ENCODE measurements at regions not wholly inside any gene's neighbourhood (a gene's known extent, or its start where the extent isn't known, plus 50 kb on each side); places are given as distances from the start of the nearest gene placed in this dataset.

- Mint-ChIP-seq H3K27me3 (peaks cover 19 to 41% of the 10 kb centered on the region in 2 donors), H3K36me3 (ENCODE audit: insufficient read depth) (no peaks in the 10 kb centered on the region), H3K9me3 (no peaks in the 10 kb centered on the region), H3K27ac (no peak overlapping the region), H3K4me3 (no peak overlapping the region), H3K4me1 (ENCODE audit: low read depth in 2 of 2) (no peaks in the 10 kb centered on the region)
- ATAC-seq (replicated peaks) (no peak), DNase-seq (no peak)
These were observed 67.2 kb upstream of the MARCHF10 start for GRCh38 chr17:62875296-62875695.

DNA sequence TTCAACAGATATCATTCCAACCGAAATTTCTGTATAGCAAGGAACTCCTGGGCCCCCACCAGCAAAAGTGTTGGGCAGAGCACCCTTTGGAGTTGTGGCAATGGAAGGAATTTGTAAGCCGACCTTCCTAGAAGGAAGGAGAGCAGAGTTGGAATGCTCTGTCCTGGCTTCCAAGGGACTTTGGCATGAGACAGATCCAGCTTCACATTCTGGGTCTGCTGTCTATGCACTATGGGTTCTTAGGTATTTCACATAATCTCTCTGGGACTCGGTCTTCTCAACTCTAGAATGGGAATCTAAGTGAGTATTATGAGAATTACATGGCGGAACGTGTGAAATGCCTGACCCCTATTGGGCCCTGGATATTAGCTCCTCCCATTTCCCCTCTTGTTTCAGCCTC lies 63.2 kb upstream of the MARCHF10 start:
- Mint-ChIP-seq H3K4me1 (ENCODE audit: low read depth in 2 of 2) (no peaks in the 10 kb centered on the region), H3K27ac (no peak overlapping the region), H3K27me3 (peaks cover 56 to 57% of the 10 kb centered on the region in 2 donors), H3K9me3 (no peaks in the 10 kb centered on the region), H3K4me3 (no peak overlapping the region), H3K36me3 (ENCODE audit: insufficient read depth) (no peaks in the 10 kb centered on the region)
- no peak for DNase-seq
- no peak for ATAC-seq (replicated peaks)

GRCh38 chr17:62870552-62870971 lies 62.4 kb upstream of the MARCHF10 start:
- ATAC-seq (replicated peaks), result no peak
- Mint-ChIP-seq H3K27ac (no peak overlapping the region), H3K4me3 (no peak overlapping the region), H3K4me1 (ENCODE audit: low read depth in 2 of 2) (no peaks in the 10 kb centered on the region), H3K9me3 (no peaks in the 10 kb centered on the region), H3K27me3 (peaks cover 54 to 56% of the 10 kb centered on the region in 2 donors), H3K36me3 (ENCODE audit: insufficient read depth) (no peaks in the 10 kb centered on the region)
- DNase-seq, result no peak

DNA sequence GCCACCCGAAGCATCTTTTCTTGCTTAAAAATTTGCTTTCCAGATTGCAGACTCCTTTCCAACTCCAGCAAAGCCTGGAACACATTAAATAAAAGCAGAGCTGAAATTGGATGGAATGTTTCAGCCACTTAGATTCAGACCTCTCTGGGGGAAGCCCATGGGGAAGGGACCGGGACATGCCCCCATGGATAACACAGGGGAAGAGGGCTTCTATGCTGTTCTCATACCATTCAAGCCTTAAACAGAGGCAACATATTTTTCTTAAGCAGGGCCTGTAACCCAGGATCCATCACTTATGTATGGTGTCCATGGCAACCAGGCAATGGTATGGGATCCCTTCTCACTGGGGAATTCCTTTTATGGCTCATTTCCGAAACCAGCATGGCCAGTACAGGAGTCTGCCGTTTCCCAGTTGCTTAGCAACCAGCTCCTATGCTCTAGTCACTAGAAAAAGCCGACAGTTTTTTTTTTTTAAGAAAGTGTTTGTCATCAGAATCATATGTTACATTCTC lies 62.0 kb upstream of the MARCHF10 start:
- H3K27me3 Mint-ChIP-seq, result peaks cover 51 to 55% of the 10 kb centered on the region in 2 donors
- H3K9me3 Mint-ChIP-seq, result no peaks in the 10 kb centered on the region
- no peaks in the 10 kb centered on the region for H3K4me1 Mint-ChIP-seq (ENCODE audit: low read depth in 2 of 2)
- H3K4me3 Mint-ChIP-seq, result no peak overlapping the region
- no peak for ATAC-seq (replicated peaks)
- DNase-seq, result no peak
- no peaks in the 10 kb centered on the region for H3K36me3 Mint-ChIP-seq (ENCODE audit: insufficient read depth)
- H3K27ac Mint-ChIP-seq, result no peak overlapping the region

- H3K36me3 Mint-ChIP-seq (ENCODE audit: insufficient read depth), result no peaks in the 10 kb centered on the region
- H3K27ac Mint-ChIP-seq, result no peak overlapping the region
- DNase-seq (no peak), ATAC-seq (replicated peaks) (no peak)
- no peak overlapping the region for H3K4me3 Mint-ChIP-seq
- H3K4me1 Mint-ChIP-seq (ENCODE audit: low read depth in 2 of 2), result no peaks in the 10 kb centered on the region
- H3K27me3 Mint-ChIP-seq, result peaks cover 41 to 50% of the 10 kb centered on the region in 2 donors
- H3K9me3 Mint-ChIP-seq, result no peaks in the 10 kb centered on the region
These were observed 60.6 kb upstream of the MARCHF10 start for GRCh38 chr17:62868723-62869122.

- no peak for DNase-seq
- Mint-ChIP-seq H3K36me3 (ENCODE audit: insufficient read depth) (peaks cover 2% of the 10 kb centered on the region), H3K27ac (no peak overlapping the region), H3K4me1 (ENCODE audit: low read depth in 2 of 2) (no peaks in the 10 kb centered on the region), H3K27me3 (peaks cover 45 to 52% of the 10 kb centered on the region in 2 donors), H3K4me3 (no peak overlapping the region), H3K9me3 (no peaks in the 10 kb centered on the region)
- no peak for ATAC-seq (replicated peaks)
These were observed 59.9 kb upstream of the MARCHF10 start for GRCh38 chr17:62868008-62868407.

DNA sequence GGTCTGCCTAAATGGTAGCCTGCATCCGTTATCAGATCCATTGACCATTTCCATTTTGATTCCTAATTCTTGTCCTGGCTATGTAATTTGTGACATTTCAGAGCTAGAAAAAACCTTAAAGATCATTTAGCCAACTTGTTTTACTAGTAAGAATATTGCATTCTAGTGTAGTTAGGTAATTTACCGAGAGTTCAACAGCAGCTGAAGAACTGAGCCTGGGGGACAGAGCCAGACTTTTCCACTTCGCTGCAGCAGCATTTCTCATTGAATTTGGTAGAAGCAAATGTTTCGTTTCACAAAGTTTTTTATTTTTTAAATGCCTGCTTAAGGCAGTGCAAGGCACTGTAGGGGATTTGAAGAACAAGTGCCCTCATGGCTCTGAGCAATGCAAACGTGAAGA lies 59.2 kb upstream of the MARCHF10 start:
- Mint-ChIP-seq H3K27me3 (peaks cover 45 to 52% of the 10 kb centered on the region in 2 donors), H3K27ac (no peak overlapping the region), H3K4me3 (no peak overlapping the region), H3K9me3 (no peaks in the 10 kb centered on the region), H3K36me3 (ENCODE audit: insufficient read depth) (peaks cover 2% of the 10 kb centered on the region), H3K4me1 (ENCODE audit: low read depth in 2 of 2) (no peaks in the 10 kb centered on the region)
- DNase-seq (no peak), ATAC-seq (replicated peaks) (no peak)

DNA sequence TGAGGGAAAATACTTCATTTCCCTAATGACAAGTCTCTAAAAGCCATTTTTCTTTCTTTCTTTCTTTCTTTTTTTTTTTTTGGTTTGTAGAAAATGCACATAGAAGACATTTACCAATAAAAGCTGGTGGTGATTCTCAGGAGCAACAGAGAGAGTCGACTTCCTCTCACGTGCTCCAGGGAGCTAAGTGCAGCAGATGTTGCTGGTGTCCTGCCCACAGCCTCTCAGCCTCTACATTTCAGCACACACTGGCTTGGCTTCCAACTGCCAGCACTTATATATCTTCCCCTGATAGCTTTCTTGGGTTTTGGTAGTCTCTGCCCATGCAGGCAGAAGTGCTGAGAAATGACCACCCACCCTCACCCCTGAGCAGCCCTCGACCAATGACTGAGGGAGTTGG lies 58.4 kb upstream of the MARCHF10 start:
- no peaks in the 10 kb centered on the region for H3K9me3 Mint-ChIP-seq
- no peak overlapping the region for H3K27ac Mint-ChIP-seq
- ATAC-seq (replicated peaks), result no peak
- H3K4me1 Mint-ChIP-seq (ENCODE audit: low read depth in 2 of 2), result no peaks in the 10 kb centered on the region
- DNase-seq, result no peak
- H3K27me3 Mint-ChIP-seq, result peaks cover 53 to 54% of the 10 kb centered on the region in 2 donors
- no peak overlapping the region for H3K4me3 Mint-ChIP-seq
- peaks cover 2% of the 10 kb centered on the region for H3K36me3 Mint-ChIP-seq (ENCODE audit: insufficient read depth)

DNA sequence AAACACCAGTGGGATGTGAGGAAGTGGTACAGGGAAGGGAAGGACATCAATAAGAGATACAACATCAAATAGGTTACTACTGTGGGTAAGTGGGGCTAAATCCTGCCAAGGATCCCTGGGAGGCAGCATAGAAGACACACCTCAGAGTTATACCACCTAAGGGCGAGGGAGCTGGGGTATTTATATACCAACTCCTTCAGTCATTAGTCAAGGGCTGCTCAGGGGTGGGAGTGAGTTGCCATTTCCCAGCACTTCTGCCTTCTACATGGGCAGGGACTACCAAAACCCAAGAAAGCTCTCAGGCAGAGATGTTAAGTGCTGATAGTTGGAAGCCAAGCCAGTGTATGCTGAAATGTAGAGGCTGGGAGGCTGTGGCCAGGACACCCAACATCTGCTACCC lies 57.5 kb upstream of the MARCHF10 start:
- Mint-ChIP-seq H3K27ac (no peak overlapping the region), H3K9me3 (no peaks in the 10 kb centered on the region), H3K27me3 (peaks cover 59 to 61% of the 10 kb centered on the region in 2 donors), H3K36me3 (ENCODE audit: insufficient read depth) (peaks cover 2% of the 10 kb centered on the region), H3K4me1 (ENCODE audit: low read depth in 2 of 2) (no peaks in the 10 kb centered on the region), H3K4me3 (no peak overlapping the region)
- ATAC-seq (replicated peaks) (no peak), DNase-seq (no peak)

GRCh38 chr17:62862251-62862650 lies 54.1 kb upstream of the MARCHF10 start:
- no peaks in the 10 kb centered on the region for H3K4me1 Mint-ChIP-seq (ENCODE audit: low read depth in 2 of 2)
- DNase-seq (no peak), ATAC-seq (replicated peaks) (no peak)
- peaks cover 38 to 43% of the 10 kb centered on the region in 2 donors for H3K27me3 Mint-ChIP-seq
- peaks cover 2% of the 10 kb centered on the region for H3K36me3 Mint-ChIP-seq (ENCODE audit: insufficient read depth)
- no peak overlapping the region for H3K4me3 Mint-ChIP-seq
- H3K27ac Mint-ChIP-seq, result no peak overlapping the region
- no peaks in the 10 kb centered on the region for H3K9me3 Mint-ChIP-seq

- H3K36me3 Mint-ChIP-seq (ENCODE audit: insufficient read depth), result peaks cover 2% of the 10 kb centered on the region
- H3K27me3 Mint-ChIP-seq, result peaks cover 28 to 39% of the 10 kb centered on the region in 2 donors
- no peaks in the 10 kb centered on the region for H3K9me3 Mint-ChIP-seq
- H3K4me3 Mint-ChIP-seq, result no peak overlapping the region
- no peak overlapping the region for H3K27ac Mint-ChIP-seq
- DNase-seq (no peak), ATAC-seq (replicated peaks) (no peak)
- H3K4me1 Mint-ChIP-seq (ENCODE audit: low read depth in 2 of 2), result no peaks in the 10 kb centered on the region
These were observed 53.1 kb upstream of the MARCHF10 start for GRCh38 chr17:62860962-62861873.

- Mint-ChIP-seq H3K9me3 (no peaks in the 10 kb centered on the region), H3K4me3 (no peak overlapping the region), H3K4me1 (ENCODE audit: low read depth in 2 of 2) (no peaks in the 10 kb centered on the region), H3K27ac (no peak overlapping the region), H3K36me3 (ENCODE audit: insufficient read depth) (peaks cover 2% of the 10 kb centered on the region), H3K27me3 (peaks cover 42 to 44% of the 10 kb centered on the region in 2 donors)
- ATAC-seq (replicated peaks), result no peak
- no peak for DNase-seq
These were observed 51.0 kb upstream of the MARCHF10 start for GRCh38 chr17:62859146-62859545.

All from effector memory CD8-positive, alpha-beta T cell (primary cell).